ENCODE measurements at regions not wholly inside any gene's neighbourhood (a gene's known extent, or its start where the extent isn't known, plus 50 kb on each side); places are given as distances from the start of the nearest gene placed in this dataset.

DNA sequence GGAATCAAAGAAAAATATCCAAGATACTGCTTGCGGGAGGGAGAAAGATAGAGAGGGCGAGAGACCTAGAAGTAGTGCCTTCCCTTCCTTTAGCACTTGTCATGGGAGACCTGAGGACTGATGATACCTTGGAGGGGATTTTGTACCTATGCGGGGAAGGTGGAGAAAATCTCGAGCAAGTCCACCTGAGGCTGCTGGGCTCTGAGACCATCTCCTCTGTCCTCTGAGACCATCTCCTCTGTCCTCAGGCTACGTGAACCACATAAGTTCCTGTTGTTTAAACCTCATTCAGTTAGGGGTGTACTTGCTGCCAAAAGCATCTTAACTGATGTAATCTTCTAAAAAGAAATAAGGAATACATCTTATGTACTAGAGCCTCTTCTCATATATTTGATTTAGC is 164.9 kb downstream of the NR2F2 start:
- TF ChIP-seq, protein P1, sequence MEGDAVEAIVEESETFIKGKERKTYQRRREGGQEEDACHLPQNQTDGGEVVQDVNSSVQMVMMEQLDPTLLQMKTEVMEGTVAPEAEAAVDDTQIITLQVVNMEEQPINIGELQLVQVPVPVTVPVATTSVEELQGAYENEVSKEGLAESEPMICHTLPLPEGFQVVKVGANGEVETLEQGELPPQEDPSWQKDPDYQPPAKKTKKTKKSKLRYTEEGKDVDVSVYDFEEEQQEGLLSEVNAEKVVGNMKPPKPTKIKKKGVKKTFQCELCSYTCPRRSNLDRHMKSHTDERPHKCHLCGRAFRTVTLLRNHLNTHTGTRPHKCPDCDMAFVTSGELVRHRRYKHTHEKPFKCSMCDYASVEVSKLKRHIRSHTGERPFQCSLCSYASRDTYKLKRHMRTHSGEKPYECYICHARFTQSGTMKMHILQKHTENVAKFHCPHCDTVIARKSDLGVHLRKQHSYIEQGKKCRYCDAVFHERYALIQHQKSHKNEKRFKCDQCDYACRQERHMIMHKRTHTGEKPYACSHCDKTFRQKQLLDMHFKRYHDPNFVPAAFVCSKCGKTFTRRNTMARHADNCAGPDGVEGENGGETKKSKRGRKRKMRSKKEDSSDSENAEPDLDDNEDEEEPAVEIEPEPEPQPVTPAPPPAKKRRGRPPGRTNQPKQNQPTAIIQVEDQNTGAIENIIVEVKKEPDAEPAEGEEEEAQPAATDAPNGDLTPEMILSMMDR (optimal IDR thresholded peaks at IDR 0.05 in 1 of 3, IDR thresholded peaks at IDR 0.05 in 1 of 3, conservative IDR thresholded peaks at IDR 0.05 in 1 of 3; ENCODE audit: extremely low read depth in 1 of 3, insufficient read depth in 2 of 3, low read length in 3 of 3) = no peak
- no peak for TF ChIP-seq EZH2 (IDR thresholded peaks at IDR 0.05; ENCODE audit: low read length)
